22Rv1 (cell line): ENCODE measurements at regions not wholly inside any gene's neighbourhood (a gene's known extent, or its start where the extent isn't known, plus 50 kb on each side); places are given as distances from the start of the nearest gene placed in this dataset.

Source experiments
- ZFX ChIP-seq: fragments of 450-650 bp; IDR thresholded peaks from 2 replicates; pipeline ENCODE4 v1.6.1; 2017; ENCODE audit warnings: antibody characterized with exemption, borderline replicate concordance
- TF ChIP-seq, protein P1 (sequence below): fragments of 450-650 bp; IDR thresholded peaks from 2 replicates; pipeline ENCODE4 v1.5.1; 2017; ENCODE audit warnings: mild to moderate bottlenecking

DNA sequence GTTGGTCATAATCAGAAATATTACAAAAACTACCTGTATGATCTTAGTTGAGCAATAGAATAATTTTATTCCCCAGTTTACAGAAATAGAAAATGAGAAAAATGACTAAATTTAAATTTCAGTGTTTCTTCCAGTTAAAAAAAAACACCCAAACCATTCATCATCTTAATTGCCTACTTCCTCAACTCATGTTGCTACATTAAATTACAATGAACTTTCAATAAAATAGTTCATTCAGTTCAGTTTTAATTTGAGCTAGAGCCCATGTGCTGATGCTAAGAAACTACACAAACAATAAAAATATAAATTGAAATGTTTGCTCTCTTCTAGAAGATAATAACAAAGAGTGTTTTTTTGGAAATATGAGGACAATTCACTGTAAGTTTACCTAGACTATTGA is 820.4 kb downstream of the SLITRK6 start:
- TF ChIP-seq, protein P1, sequence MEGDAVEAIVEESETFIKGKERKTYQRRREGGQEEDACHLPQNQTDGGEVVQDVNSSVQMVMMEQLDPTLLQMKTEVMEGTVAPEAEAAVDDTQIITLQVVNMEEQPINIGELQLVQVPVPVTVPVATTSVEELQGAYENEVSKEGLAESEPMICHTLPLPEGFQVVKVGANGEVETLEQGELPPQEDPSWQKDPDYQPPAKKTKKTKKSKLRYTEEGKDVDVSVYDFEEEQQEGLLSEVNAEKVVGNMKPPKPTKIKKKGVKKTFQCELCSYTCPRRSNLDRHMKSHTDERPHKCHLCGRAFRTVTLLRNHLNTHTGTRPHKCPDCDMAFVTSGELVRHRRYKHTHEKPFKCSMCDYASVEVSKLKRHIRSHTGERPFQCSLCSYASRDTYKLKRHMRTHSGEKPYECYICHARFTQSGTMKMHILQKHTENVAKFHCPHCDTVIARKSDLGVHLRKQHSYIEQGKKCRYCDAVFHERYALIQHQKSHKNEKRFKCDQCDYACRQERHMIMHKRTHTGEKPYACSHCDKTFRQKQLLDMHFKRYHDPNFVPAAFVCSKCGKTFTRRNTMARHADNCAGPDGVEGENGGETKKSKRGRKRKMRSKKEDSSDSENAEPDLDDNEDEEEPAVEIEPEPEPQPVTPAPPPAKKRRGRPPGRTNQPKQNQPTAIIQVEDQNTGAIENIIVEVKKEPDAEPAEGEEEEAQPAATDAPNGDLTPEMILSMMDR = no peak
- TF ChIP-seq ZFX = no peak
